T-helper 1 cell treated with Interleukin-12 subunit alpha and Interleukin-12 subunit beta and Interleukin-4 antibody, amounts not matched to agents 30 ng/mL and 1 ng/mL, for 36 hours (primary cell): ENCODE measurements at regions not wholly inside any gene's neighbourhood (a gene's known extent, or its start where the extent isn't known, plus 50 kb on each side); places are given as distances from the start of the nearest gene placed in this dataset.
"Not testable (repeated sequence)": the region's sequence is repeated elsewhere in the genome, so short reads cannot be mapped to it uniquely, and the experiment has no call there.

ENCODE experiments used
- intact Hi-C: fragments of 100-400 bp; cut with micrococcal nuclease; formaldehyde crosslinking; loops from one replicate; pipeline ENCODE4 v1.15.1; 2024

GRCh38 chr2:215862351-215862771 lies 151.0 kb downstream of the MREG start:
- intact Hi-C loops: no loop called here

DNA sequence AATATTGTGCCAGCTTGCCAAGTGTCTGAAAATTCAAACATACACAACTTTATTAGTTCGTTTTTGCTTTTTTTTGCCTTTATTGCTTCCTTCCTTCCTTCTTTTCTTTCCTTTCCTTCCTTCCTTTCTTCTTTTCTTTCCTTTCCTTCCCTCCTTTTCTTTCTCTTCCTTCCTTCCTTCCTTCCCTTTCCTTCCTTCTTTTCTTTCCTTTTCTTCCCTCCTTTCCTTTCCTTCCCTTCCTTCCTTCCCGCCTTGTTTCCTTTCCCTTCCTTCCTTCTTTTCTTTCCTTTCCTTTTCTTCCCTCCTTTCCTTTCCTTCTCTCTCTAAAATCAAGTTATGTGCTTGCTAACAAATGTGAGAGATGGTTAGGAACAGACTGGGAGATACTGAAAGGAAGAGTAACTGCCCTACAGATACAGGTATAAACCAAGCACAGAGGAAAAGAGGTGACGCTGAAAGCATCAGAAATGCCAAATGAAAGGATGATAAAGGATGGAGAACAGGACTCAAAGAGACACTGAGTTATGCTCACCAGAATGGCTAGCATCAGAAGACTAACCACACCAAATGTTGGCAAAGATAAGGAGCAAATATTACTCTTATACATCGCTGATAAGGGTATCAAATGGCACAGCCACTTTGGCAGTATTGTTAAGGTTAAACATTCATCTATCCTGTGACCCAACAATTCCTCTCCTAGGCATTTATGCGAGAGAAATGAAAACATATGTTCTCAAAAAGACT lies 151.6 kb downstream of the MREG start:
- intact Hi-C loops: no loop called here

DNA sequence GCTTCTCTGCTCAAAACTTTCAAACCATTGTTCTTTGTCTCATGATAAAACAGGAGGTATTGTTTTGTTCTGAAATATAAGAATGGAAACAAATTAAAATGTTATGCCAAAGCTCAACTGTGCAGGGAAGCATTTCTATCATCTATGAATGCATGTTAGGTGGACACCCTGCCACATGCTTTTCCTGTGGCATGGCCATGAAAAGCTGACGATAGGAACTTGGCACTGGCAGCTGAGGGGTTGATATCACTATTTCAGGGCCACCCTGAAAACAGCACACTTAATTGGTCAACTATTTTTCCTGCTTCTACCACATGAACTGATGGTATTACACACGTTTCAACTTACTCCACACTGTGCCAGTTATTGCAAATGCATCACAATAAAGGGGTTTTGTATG lies 157.3 kb downstream of the MREG start:
- intact Hi-C loops: no loop called here

- intact Hi-C loops: not testable (repeated sequence)
These were observed 158.0 kb downstream of the MREG start for GRCh38 chr2:215855308-215855707.

DNA sequence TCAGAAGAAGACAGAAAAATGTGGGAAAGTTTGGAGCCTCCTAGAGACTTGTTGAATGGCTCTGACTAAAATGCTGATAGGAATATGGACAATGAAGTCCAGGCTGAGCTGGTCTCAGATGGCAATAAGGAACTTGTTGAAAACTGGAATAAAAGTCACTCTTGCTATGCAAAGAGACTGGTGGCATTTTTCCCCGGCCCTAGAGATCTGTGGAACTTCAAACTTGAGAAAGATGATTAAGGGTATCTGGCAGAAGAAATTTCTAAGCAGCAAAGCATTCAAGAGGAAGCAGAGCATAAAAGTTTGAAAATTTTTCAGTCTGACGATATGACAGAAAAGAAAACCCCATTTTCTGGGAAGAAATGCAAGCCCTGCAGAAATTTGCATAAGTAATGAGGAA lies 159.3 kb downstream of the MREG start:
- intact Hi-C loops: no loop called here

- intact Hi-C loops: no loop called here
These were observed 161.7 kb downstream of the MREG start for GRCh38 chr2:215851696-215852095.

- intact Hi-C loops: no loop called here
These were observed 162.3 kb downstream of the MREG start for GRCh38 chr2:215851082-215851481.

DNA sequence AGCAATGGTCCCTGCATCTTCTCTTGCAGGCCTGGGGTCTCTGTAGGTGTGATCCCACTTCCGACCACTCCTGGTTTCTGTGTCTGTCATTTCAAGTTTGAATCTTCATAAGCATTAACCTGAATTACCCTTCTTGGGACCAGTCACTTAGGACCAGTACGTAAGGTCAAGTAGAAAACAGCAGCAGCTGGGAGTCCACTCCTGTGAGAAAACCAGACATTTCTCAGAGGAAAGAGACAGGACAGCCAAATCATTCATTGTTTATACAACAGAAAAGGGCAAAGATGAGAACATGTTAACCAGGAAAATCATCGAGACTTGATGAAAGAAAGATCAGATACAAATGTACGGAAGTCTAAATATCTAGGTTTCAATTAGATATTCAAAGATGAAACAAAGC lies 163.0 kb downstream of the MREG start:
- intact Hi-C loops: no loop called here

DNA sequence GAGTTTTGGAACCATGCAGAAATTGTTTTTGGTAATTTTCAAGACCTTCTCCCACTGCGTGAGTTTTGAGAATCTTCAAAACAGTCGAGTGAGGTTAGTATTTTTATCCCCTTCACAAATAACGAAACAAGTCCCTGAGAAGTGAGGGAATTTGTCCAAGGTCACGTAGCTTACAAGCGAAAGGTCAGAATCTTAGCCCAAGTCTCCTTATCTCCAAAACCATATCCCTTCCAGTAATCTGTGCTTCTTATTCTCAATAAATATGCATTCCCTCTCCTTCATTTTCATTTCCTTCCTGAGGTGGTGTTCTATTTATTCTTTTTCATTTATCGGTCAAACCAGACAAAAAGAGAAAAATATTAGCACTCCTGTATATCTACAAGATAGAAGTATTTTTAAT lies 163.6 kb downstream of the MREG start:
- intact Hi-C loops: no loop called here

DNA sequence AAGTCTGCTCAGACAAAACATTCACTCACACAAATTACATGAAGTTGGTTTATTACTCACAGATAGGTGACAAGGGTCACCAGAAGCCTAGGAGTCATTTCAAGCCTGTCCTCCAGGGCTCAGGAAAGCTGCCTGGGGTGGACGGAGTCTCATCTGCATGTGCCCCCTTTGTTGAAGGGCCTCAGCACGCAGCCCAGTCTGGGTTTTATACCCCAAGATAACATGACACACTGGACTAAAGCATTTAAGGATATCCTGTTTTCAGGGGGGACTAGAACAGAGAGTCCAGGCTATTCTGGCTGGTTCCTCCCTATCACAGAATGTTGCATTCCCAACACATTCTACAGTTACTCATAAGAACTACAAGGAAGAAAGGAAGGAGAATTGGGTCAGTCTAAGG lies 164.7 kb downstream of the MREG start:
- intact Hi-C loops: no loop called here

- intact Hi-C loops: no loop called here
These were observed 165.2 kb downstream of the MREG start for GRCh38 chr2:215848146-215848545.

- intact Hi-C loops: no loop called here
These were observed 165.6 kb downstream of the MREG start for GRCh38 chr2:215847718-215848117.

GRCh38 chr2:215847056-215847455 lies 166.3 kb downstream of the MREG start:
- intact Hi-C loops: no loop called here

DNA sequence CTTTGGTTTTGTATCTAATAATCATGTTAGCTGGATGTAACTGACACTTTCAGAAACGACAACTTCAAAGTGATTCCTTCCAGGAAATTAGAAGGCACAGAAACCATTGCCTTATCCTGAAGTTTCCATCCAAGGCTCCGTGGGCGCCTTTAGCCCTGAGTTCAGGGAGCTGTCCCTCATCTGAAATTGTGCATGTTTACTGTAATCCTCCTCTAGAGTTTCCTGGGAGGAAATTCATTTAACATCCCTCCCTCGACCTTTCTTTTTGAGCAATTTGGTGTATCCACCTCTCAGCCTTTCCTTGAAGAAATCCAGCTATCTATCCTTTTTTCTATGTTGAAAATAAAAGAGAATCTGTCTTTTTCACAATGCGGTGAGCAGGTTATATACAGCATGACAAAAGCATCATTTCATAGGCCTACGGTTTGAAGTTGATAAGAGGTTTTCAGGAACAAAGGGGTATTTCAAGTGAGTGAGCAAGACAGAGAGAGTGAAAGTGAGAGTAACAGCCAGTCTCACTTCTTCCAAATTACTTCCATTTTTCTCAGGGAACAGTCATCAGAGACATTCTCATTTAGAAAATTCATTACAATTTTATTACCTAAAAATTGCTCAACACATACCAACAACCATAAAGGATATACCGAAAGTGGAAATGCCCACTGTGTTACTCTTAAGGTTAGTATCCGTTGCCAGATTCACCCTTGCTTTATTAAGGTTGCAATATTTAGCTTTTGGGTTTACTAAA lies 167.3 kb downstream of the MREG start:
- intact Hi-C loops: no loop called here

GRCh38 chr2:215843579-215843978 lies 169.8 kb downstream of the MREG start:
- intact Hi-C loops: no loop called here

DNA sequence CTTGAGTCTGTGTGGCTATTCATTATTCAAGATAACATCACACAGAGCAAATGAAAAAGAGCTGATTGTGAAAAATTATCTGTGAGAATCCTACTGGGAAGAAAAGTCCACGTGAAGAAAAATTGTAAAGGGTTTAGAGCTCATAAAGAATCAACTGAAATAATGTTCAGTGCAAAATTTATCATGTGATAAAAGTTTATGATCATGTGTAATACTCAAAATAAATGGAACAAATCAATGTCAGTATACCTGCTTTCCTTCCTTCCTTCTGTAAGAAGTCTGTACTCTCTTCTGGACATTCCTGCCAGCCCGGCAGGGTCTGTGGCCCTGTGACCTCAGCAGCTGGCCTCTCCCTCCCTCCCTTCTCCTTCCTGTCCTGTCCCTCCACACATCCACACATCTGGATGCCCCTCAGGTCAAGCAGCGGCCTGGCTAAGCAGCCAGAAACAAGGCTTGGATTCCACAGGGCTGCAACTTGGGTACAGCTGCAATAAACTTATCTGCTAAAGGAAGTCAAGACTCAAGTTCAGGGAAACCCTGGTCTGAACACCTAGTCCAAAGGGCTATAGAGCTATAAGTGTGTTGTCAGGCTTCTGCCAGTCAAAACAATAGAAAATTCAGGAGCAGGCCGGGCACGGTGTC lies 172.1 kb downstream of the MREG start:
- intact Hi-C loops: no loop called here

DNA sequence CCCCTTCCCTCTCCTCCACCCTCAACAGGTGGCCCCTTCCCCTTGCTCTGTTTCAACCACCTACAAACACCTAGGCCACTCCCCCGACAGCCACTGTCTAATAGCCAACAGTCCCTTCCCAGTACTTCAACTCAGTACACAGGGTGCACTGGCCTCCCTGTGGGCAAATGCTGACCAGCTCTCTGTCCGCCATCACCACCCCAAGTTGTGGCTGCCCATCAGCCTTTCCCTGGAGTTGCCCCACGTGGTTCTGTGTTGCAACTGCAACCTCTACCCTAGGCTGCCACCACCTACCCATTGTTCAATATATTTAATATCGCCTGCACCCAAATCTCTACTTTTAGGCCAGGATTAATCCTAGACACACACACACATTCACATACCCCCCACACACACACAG lies 173.5 kb downstream of the MREG start:
- intact Hi-C loops: no loop called here

- intact Hi-C loops: no loop called here
These were observed 174.0 kb downstream of the MREG start for GRCh38 chr2:215839309-215839708.

DNA sequence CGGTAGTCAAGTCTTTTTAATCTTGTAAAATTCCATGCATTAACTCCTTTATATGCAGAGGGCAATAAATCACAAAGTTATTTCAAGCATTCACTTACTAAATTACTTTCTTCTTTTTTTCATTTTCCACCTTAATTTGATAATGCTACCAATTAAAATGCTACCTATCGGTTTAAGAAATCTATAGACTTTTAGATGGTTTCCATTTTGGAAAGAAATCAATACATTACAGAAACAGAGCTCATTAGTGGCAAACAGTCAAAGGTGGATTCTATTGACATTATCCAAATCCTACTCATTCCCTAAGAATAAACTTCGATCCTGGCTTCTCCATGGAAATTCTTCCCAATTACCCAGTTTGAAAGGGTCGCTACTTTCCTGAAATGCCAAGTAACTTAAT lies 176.5 kb downstream of the MREG start:
- intact Hi-C loops: no loop called here

GRCh38 chr2:215835657-215836056 lies 177.7 kb downstream of the MREG start:
- intact Hi-C loops: no loop called here

DNA sequence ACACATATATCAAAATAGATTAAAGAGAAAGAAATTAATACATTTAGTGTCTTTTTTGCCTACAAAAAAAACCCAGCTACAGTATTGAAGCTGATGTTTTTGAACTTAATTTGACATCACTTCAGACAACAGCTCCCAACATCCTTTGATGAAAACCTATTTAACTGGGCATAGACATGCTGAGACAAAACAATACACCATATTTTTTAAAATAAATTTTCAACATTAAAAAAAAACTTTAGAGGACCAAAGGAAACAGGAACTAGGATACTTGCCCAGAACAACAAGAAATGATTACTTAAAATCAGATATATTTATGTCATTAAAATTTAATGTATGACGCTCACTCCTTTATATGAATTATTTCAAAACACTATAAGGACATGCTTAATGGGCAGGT lies 178.1 kb downstream of the MREG start:
- intact Hi-C loops: no loop called here

GRCh38 chr2:215833531-215834162 lies 179.7 kb downstream of the MREG start:
- intact Hi-C loops: no loop called here
